Breast epithelium (tissue), 3 donors: ENCODE measurements at regions not wholly inside any gene's neighbourhood (a gene's known extent, or its start where the extent isn't known, plus 50 kb on each side); places are given as distances from the start of the nearest gene placed in this dataset.

Experiments
- POLR2A ChIP-seq: fragments of 450-650 bp; IDR thresholded peaks from one replicate; pipeline ENCODE4 v1.6.1; 2016; ENCODE audit warnings: antibody characterized with exemption, mild to moderate bottlenecking, moderate library complexity
- TF ChIP-seq, protein P1 (sequence below), 3 donors: fragments of 450-650 bp; IDR thresholded peaks; one replicate each; pipeline ENCODE4 v1.5.1; 2016 to 2017; ENCODE audit warnings: antibody characterized with exemption in 3 of 3, mild to moderate bottlenecking in 3 of 3, moderate library complexity in 3 of 3

DNA sequence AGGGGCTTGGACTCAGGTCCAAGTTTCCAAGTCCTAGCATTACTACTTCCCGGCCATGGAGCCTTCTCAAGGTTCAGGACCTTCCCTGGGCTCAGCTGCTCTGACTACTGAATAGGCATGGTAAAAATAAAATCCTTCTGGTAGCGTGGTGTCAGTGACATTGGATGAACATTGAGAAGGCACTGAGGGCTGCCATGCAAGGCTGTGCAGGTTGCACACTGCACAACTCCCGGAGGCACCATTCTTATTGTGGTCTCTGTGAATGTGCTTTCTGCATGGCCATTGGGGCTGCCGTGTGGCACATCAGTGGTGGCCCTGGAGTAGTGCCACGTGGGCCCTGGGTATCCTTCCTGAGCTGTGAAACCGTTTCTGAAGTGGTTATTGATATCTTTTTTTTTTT, 250.2 kb upstream of the CIBAR2 start:
- TF ChIP-seq, protein P1, sequence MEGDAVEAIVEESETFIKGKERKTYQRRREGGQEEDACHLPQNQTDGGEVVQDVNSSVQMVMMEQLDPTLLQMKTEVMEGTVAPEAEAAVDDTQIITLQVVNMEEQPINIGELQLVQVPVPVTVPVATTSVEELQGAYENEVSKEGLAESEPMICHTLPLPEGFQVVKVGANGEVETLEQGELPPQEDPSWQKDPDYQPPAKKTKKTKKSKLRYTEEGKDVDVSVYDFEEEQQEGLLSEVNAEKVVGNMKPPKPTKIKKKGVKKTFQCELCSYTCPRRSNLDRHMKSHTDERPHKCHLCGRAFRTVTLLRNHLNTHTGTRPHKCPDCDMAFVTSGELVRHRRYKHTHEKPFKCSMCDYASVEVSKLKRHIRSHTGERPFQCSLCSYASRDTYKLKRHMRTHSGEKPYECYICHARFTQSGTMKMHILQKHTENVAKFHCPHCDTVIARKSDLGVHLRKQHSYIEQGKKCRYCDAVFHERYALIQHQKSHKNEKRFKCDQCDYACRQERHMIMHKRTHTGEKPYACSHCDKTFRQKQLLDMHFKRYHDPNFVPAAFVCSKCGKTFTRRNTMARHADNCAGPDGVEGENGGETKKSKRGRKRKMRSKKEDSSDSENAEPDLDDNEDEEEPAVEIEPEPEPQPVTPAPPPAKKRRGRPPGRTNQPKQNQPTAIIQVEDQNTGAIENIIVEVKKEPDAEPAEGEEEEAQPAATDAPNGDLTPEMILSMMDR (IDR thresholded peaks at IDR 0.05): no peak
- no peak for TF ChIP-seq POLR2A
